OCI-LY1 (cell line): ENCODE measurements at regions not wholly inside any gene's neighbourhood (a gene's known extent, or its start where the extent isn't known, plus 50 kb on each side); places are given as distances from the start of the nearest gene placed in this dataset.

Experiments
- EZH2 ChIP-seq: fragments of 200-600 bp; sonication (generic), shearing (Covaris generic); IDR thresholded peaks from 2 replicates; pipeline ENCODE4 v1.8.0; 2017; ENCODE audit warnings: borderline replicate concordance, mixed run types, mild to moderate bottlenecking, antibody characterized with exemption, low read length, moderate library complexity, mixed read lengths
- TF ChIP-seq, protein P1 (sequence below): fragments of 200-600 bp; sonication (generic), shearing (Covaris generic); IDR thresholded peaks from 2 replicates; pipeline ENCODE4 v1.5.1; 2017; ENCODE audit warnings: mild to moderate bottlenecking, antibody characterized with exemption, low read length, moderate library complexity, mixed read lengths

DNA sequence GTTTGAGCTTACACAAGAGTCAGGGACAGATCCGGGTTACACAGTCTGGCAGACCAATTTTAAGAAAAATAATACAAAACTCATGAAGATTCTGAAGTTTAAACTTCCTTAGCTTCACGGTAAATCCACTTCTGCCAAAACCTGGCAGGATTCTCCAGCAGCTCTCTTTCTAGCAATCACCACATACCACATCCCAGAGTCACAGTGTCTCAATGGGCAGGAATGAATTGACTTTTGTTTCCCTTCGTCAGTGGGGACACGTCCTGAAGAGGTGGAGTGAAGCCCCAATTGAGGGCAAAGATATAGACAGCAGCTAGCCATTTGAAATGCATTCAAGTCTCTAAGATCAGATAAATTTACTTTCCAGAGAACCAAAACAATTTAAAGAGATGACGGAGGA, 117.1 kb upstream of the ARHGAP5 start:
- TF ChIP-seq, protein P1, sequence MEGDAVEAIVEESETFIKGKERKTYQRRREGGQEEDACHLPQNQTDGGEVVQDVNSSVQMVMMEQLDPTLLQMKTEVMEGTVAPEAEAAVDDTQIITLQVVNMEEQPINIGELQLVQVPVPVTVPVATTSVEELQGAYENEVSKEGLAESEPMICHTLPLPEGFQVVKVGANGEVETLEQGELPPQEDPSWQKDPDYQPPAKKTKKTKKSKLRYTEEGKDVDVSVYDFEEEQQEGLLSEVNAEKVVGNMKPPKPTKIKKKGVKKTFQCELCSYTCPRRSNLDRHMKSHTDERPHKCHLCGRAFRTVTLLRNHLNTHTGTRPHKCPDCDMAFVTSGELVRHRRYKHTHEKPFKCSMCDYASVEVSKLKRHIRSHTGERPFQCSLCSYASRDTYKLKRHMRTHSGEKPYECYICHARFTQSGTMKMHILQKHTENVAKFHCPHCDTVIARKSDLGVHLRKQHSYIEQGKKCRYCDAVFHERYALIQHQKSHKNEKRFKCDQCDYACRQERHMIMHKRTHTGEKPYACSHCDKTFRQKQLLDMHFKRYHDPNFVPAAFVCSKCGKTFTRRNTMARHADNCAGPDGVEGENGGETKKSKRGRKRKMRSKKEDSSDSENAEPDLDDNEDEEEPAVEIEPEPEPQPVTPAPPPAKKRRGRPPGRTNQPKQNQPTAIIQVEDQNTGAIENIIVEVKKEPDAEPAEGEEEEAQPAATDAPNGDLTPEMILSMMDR: no peak
- TF ChIP-seq EZH2: no peak
